SK-N-SH (cell line): ENCODE measurements at regions not wholly inside any gene's neighbourhood (a gene's known extent, or its start where the extent isn't known, plus 50 kb on each side); places are given as distances from the start of the nearest gene placed in this dataset.
"Not testable (repeated sequence)": the region's sequence is repeated elsewhere in the genome, so short reads cannot be mapped to it uniquely, and the experiment has no call there.

Experiments used
- CTCF ChIA-PET: fragments of 300-600, 350-600 bp; formaldehyde crosslinking; extraction: SDS; loops from one replicate; lab custom pipeline; 2021; lab: Yijun Ruan, JAX
- POLR2A ChIA-PET: fragments of 350-600 bp; sonication (Branson Sonifier 250); formaldehyde crosslinking; extraction: SDS; loops from one replicate; lab custom pipeline; 2020; ENCODE audit warnings: antibody characterized with exemption, inconsistent platforms; lab: Yijun Ruan, JAX
- DNase-seq: peaks from one replicate; pipeline ENCODE4 v3.0.0; 2012
- H2AFZ ChIP-seq: fragments of 200-600 bp; sonication (generic); 2 replicates; pipeline ENCODE4 v1.8.1; 2016; ENCODE audit warnings: antibody characterized with exemption, mild to moderate bottlenecking, low read depth
- H3F3A ChIP-seq: fragments of 200-600 bp; sonication (generic); replicated peaks from 2 replicates; pipeline ENCODE3; 2016; ENCODE audit warnings: antibody characterized with exemption, mild to moderate bottlenecking; ENCODE audit not compliant: insufficient read depth
- H3K27ac ChIP-seq, 2 experiments: fragments of 200-500 bp in 1 of 2; fragments of 200-600 bp in 1 of 2; sonication (Bioruptor generic) in 1 of 2; sonication (generic), shearing (Covaris generic) in 1 of 2; 2 replicates each; pipeline versions ENCODE4 v1.5.1 to v1.6.1; 2014 to 2016; ENCODE audit warnings: low read depth in 2 of 2, inconsistent platforms in 1 of 2, low read length in 1 of 2, mild to moderate bottlenecking in 1 of 2, mixed read lengths in 1 of 2
- H3K27me3 ChIP-seq: fragments of 200-600 bp; sonication (generic), shearing (Covaris generic); 2 replicates; pipeline ENCODE4 v1.6.1; 2016; ENCODE audit warnings: mixed run types; ENCODE audit not compliant: insufficient read depth
- H3K36me3 ChIP-seq, 2 experiments: fragments of 200-500 bp in 1 of 2; fragments of 200-600 bp in 1 of 2; sonication (Bioruptor generic) in 1 of 2; sonication (generic) in 1 of 2; replicated peaks in 1 of 2; 2 replicates each; pipeline versions ENCODE3 to v1.5.1; 2014 to 2016; ENCODE audit warnings: low read length in 1 of 2, mild to moderate bottlenecking in 1 of 2; ENCODE audit not compliant: insufficient read depth in 2 of 2, control insufficient read depth in 1 of 2
- H3K4me1 ChIP-seq, 2 experiments: fragments of 200-500 bp in 1 of 2; fragments of 200-600 bp in 1 of 2; sonication (Bioruptor generic) in 1 of 2; sonication (generic), shearing (Covaris generic) in 1 of 2; 2 replicates each; pipeline versions ENCODE4 v1.5.1 to v1.6.1; 2014 to 2016; ENCODE audit warnings: low read depth in 1 of 2, low read length in 1 of 2, mixed run types in 1 of 2; ENCODE audit not compliant: insufficient read depth in 2 of 2, control insufficient read depth in 1 of 2
- H3K4me2 ChIP-seq: fragments of 200-600 bp; sonication (generic), shearing (Covaris generic); 2 replicates; pipeline ENCODE4 v1.6.1; 2017; ENCODE audit warnings: mixed run types
- H3K4me3 ChIP-seq, 2 experiments: fragments of 200-500 bp in 1 of 2; fragments of 200-600 bp in 1 of 2; sonication (Bioruptor generic) in 1 of 2; sonication (generic), shearing (Covaris generic) in 1 of 2; 2 replicates each; pipeline versions ENCODE4 v1.5.1 to v1.8.1; 2014 to 2016; ENCODE audit warnings: low read depth in 2 of 2, inconsistent platforms in 1 of 2, low read length in 1 of 2, mild to moderate bottlenecking in 1 of 2, mixed read lengths in 1 of 2, moderate library complexity in 1 of 2
- H3K79me2 ChIP-seq: fragments of 200-600 bp; sonication (generic); 2 replicates; pipeline ENCODE4 v1.8.1; 2017; ENCODE audit warnings: mild to moderate bottlenecking; ENCODE audit not compliant: insufficient read depth
- H3K9ac ChIP-seq: fragments of 200-600 bp; sonication (generic); 2 replicates; pipeline ENCODE4 v1.6.1; 2017; ENCODE audit warnings: mixed run types
- H3K9me2 ChIP-seq: fragments of 200-600 bp; sonication (generic); 2 replicates; pipeline ENCODE4 v1.6.1; 2017; ENCODE audit warnings: mixed run types
- H3K9me3 ChIP-seq: fragments of 200-600 bp; sonication (generic); 2 replicates; pipeline ENCODE4 v1.6.1; 2017; ENCODE audit warnings: mixed run types, mild to moderate bottlenecking, moderate library complexity
- H4K20me1 ChIP-seq: fragments of 200-600 bp; sonication (generic); 2 replicates; pipeline ENCODE4 v1.6.1; 2017; ENCODE audit warnings: mild to moderate bottlenecking, mixed run types; ENCODE audit not compliant: insufficient read depth
- CHD2 ChIP-seq: fragments of 150-350 bp; IDR thresholded peaks from 2 replicates; pipeline ENCODE4 v1.6.1; 2018; ENCODE audit warnings: low read length; ENCODE audit not compliant: partially characterized antibody
- CTCF ChIP-seq: fragments of 200-600 bp; sonication (generic); IDR thresholded peaks from 2 replicates; pipeline ENCODE4 v1.6.1; 2017; ENCODE audit warnings: antibody characterized with exemption, mild to moderate bottlenecking, moderate library complexity
- ELF1 ChIP-seq: IDR thresholded peaks from 2 replicates; pipeline ENCODE4 v1.4.0; 2012
- EZH2phosphoT487 ChIP-seq: fragments of 200-600 bp; sonication (generic); IDR thresholded peaks from 2 replicates; pipeline ENCODE4 v1.6.1; 2017; ENCODE audit warnings: low read depth, mixed run types, mild to moderate bottlenecking, antibody characterized with exemption, moderate library complexity, borderline replicate concordance
- GABPA ChIP-seq: IDR thresholded peaks from 2 replicates; pipeline ENCODE4 v1.4.0; 2012; ENCODE audit warnings: low read depth, mild to moderate bottlenecking
- IRF3 ChIP-seq: fragments of 150-350 bp; IDR thresholded peaks from 2 replicates; pipeline ENCODE4 v1.6.1; 2016; ENCODE audit warnings: mild to moderate bottlenecking, low read depth, low read length
- JUND ChIP-seq: IDR thresholded peaks from 2 replicates; pipeline ENCODE4 v1.4.0; 2012
- MEF2A ChIP-seq: IDR thresholded peaks from 2 replicates; pipeline ENCODE4 v1.4.0; 2012; ENCODE audit warnings: low read depth, borderline replicate concordance
- MXI1 ChIP-seq: IDR thresholded peaks from 2 replicates; pipeline ENCODE4 v1.6.1; 2012; ENCODE audit warnings: mild to moderate bottlenecking, low read depth, low read length, improper control_type of control experiment
- PBX3 ChIP-seq: IDR thresholded peaks from 2 replicates; pipeline ENCODE4; 2012
- SIN3A ChIP-seq: IDR thresholded peaks from 2 replicates; pipeline ENCODE4 v1.6.1; 2012; ENCODE audit warnings: low read depth, mild to moderate bottlenecking, low read length, moderate library complexity, borderline replicate concordance
- TAF1 ChIP-seq: IDR thresholded peaks from 2 replicates; pipeline ENCODE4 v1.6.1; 2012; ENCODE audit warnings: low read depth, mild to moderate bottlenecking, low read length, moderate library complexity, borderline replicate concordance
- TCF12 ChIP-seq: IDR thresholded peaks from 2 replicates; pipeline ENCODE4 v1.4.0; 2012
- YY1 ChIP-seq: IDR thresholded peaks from 2 replicates; pipeline ENCODE4 v1.4.0; 2012; ENCODE audit warnings: low read depth, mild to moderate bottlenecking
- ZBTB33 ChIP-seq: IDR thresholded peaks from 2 replicates; pipeline ENCODE4 v1.4.0; 2012; ENCODE audit warnings: low read depth, borderline replicate concordance
- WGBS: methylation state at CpG from one replicate; pipeline ENCODE4 v1.1.6; 2017; ENCODE audit warnings: low lambda C conversion rate; 5-methylcytosine and 5-hydroxymethylcytosine counted together

- Histone ChIP-seq H3K9me3 (no peaks in the 10 kb centered on the region), H3K9ac (no peak overlapping the region), H3K9me2 (no peaks in the 10 kb centered on the region), H3K4me3 (no peak overlapping the region), H2AFZ (no peak overlapping the region), H3K27me3 (no peaks in the 10 kb centered on the region), H3K27ac (no peak overlapping the region), H3K4me2 (no peak overlapping the region), H4K20me1 (no peaks in the 10 kb centered on the region), H3F3A (no peaks in the 10 kb centered on the region), H3K4me1 (no peaks in the 10 kb centered on the region), H3K79me2 (no peaks in the 10 kb centered on the region), H3K36me3 (no peaks in the 10 kb centered on the region)
- no peak for TF ChIP-seq ELF1
- TF ChIP-seq YY1 = no peak
- TF ChIP-seq PBX3 = no peak
- no peak for TF ChIP-seq EZH2phosphoT487
- TF ChIP-seq CTCF = no peak
- TF ChIP-seq IRF3 = no peak
- no peak for TF ChIP-seq TCF12
- TF ChIP-seq ZBTB33 = no peak
- no peak for TF ChIP-seq TAF1
- no peak for TF ChIP-seq MXI1
- no peak for TF ChIP-seq CHD2
- no peak for TF ChIP-seq JUND
- no peak for TF ChIP-seq GABPA
- TF ChIP-seq SIN3A = no peak
- no peak for TF ChIP-seq MEF2A
- 0% methylated on average over 4 of the region's 4 CpGs for WGBS
- ChIA-PET POLR2A (no interaction called here), CTCF (no interaction called here)
- DNase-seq = no peak
Measured at GRCh38 chr16:7866144-7866543, 533.5 kb downstream of the RBFOX1 start.

DNA sequence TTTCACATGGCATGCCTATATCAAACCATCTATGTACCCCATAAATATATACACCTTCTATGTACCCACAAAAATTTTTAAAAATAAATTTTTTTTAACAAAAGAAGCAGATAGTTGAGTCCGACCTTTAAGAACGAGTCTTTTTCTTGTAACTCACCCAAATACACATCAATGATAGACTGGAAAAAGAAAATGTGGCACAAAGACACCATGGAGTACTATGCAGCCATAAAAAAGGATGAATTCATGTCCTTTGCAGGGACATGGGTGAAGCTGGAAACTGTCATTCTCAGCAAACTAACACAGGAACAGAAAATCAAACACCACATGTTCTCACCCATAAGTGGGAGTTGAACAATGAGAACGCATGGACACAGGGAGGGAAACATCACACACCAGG is 532.7 kb downstream of the RBFOX1 start:
- H2AFZ ChIP-seq, H3K79me2 ChIP-seq, H3K9ac ChIP-seq, DNase-seq, H3K27ac ChIP-seq, H3K36me3 ChIP-seq, H3K9me2 ChIP-seq, H3K27me3 ChIP-seq, POLR2A ChIA-PET, H3K4me2 ChIP-seq, H4K20me1 ChIP-seq, H3K9me3 ChIP-seq, CTCF ChIA-PET, H3F3A ChIP-seq, H3K4me1 ChIP-seq, H3K4me3 ChIP-seq: not testable (repeated sequence)
- 18% methylated on average over 3 of the region's 3 CpGs for WGBS
